HG03066 (cell line): ENCODE measurements at regions not wholly inside any gene's neighbourhood (a gene's known extent, or its start where the extent isn't known, plus 50 kb on each side); places are given as distances from the start of the nearest gene placed in this dataset.

Source experiments
- ATAC-seq: cut with Tn5 transposase; IDR thresholded peaks from one replicate; pipeline ENCODE4 v1.9.1; 2021; ENCODE audit warnings: low read depth; ENCODE audit not compliant: unreplicated experiment

DNA sequence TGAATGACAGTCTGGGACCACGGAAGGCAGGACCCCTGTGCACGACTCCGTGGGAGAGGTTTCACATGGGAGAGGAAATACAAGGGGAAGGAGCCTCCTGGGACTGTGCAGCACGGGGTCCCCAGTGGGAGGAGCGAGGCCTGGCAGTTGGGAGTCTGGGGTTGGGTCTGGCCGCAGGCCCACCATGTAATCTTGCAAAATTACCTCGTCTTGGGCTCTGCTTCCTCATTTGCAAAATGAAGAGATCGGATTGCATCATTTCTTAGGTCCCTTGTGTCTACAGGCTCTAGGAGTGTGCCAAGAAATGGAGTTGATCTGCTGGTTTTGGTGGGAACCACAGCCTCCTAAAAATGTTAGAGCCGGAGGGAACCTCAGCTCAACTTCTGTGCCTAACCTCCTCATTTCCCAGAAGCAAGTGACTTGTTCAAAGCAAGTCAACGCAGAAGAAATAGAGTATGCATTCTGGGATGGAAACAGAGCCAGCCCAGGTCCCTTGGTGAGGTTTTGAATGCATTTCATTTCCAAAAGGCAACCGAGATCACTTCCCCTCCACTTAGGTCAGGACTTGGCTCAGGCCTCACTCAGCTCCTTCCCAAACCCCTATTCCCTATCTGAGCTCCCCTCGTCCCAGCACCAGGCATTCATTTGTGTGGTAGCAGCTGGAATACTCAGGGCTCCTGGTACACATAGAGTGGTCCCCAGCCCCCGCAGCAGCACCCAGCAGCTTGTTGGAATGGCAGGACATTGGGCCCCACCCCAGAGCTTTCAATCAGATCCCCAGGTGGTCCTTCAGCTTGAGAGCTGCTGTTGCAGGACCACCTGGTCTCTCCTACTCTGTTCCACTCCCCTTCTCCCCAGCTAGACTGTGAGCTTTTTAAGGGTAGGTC is 267.7 kb downstream of the XXYLT1 start:
- ATAC-seq: no peak

GRCh38 chr3:195003893-195004289 is 267.1 kb downstream of the XXYLT1 start:
- no peak for ATAC-seq

DNA sequence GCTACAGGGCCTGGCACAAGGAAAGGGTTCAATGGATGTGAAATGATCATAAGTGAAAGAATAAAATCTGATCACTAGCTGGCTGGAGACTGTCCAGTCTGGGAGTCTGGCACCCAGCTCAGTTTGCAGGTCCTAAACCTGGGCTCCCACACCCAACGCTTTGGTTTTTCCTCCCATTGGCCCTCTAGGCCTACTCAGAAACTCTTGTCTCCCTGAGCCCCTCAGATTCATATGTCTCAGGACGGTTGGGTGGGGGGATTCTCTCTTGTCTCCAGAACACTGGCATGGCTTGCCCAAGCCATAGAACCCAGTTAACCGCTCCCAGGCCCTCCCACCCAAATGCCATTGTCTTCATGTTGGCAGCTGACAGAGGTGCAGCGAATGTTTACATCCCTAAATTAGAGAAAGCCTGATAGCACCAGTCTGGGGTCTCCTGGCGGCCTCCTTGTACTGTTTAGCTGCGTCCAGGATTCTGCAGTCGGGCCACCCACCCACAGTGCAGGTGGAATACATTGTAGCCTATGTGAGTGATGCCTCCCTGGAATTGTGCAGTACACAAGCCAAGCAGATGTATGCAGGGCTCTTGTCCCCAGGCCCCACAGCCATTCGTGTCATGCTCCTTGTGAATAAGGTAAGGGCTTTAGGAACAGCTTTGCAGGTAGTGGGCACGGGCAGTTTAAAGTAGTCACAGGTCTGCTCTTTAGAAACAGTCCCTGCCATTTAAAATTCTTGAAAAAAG is 266.3 kb downstream of the XXYLT1 start:
- no peak for ATAC-seq

DNA sequence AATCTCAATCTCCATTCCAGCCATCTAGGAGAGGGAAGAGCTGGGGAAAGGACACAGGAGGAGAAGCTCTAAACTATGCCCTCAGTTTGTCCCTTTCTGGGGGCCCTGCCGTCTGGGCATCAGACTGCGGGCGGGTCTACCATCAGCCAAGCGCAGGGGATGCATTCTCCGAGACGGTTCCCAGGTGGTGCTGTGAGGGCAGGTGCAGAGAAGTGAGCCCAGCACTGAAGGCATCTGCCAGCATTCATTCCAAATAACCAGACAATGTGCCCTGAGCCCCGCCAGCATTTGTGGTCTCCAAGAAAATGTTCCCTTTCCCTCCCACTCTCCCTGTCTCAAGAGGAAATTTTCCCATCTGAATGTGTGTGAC is 265.7 kb downstream of the XXYLT1 start:
- no peak for ATAC-seq

DNA sequence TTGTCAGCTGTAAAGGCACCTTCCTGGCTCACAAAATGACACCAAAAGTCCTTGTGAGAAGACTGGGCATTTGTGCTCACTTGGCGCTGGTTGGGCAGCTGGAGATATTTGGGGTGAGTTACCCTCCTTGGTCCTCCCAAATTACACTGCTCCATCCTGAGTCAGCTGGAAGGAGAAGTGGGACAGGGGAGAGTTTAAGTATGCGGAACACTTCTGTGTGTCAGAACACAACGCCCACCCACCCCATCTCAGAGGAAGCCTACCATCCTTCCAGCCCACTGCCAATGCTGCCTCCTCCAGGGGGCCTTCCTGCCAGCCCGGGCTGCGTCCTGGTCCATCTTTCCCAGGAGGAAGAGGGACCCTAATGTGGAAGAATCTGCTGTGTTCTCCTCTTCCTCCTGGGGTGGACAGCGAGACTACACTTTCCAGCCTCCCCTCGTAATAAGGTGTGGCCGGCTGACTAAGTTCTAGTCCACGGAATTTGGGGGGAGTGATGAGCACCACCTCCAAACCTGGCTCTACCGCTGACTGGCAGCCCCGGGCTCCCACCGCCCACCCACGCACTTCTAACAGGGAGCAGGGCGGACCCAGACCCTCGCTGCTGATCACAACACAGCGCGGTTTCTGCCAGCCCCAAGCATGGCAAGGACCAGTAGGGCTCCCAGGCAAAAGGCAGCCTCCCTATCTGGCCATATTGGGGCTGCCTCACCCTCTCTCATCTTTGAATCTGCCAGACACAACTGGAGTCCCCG is 265.0 kb downstream of the XXYLT1 start:
- ATAC-seq: no peak

DNA sequence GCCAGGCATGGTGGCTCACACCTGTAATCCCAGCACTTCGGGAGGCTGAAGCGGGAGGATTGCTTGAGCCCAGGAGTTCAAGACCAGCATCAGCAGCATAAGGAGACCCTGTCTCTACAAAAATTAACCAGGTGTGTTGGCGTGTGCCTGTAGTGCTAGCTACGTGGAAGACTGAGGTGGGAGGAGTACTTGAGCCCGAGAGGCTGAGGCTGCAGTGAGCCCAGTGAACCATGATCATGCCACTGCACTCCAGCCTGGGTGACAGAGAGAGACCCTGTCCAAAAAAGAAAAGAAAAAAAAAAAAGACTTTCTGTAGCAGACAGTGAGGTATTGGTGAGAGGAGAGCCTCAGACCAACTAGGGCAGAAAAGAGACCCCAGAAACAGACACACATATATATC is 263.8 kb downstream of the XXYLT1 start:
- no peak for ATAC-seq

DNA sequence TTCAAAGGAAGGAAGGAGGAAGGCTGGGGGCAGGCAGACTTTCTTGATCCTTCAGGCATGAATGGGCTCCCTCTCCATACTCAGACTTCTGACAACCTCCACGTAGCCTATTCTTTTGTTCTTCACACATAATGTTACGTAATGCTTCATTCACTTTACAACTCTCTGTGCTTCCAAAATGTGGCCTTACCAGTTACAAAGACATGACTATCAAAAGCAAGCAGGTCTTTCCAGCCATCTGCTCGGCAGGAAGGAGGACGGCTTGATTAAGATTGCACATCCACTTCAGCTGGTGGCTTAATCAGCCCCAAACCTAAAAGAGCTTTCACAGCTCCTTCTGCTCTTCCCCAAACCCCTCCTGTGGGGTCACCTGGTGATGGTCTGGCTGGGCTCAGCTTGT is 263.2 kb downstream of the XXYLT1 start:
- ATAC-seq: no peak

GRCh38 chr3:195008816-195009215 is 262.1 kb downstream of the XXYLT1 start:
- no peak for ATAC-seq

GRCh38 chr3:195009616-195010015 is 261.3 kb downstream of the XXYLT1 start:
- no peak for ATAC-seq

GRCh38 chr3:195010551-195011100 is 260.3 kb downstream of the XXYLT1 start:
- ATAC-seq: no peak

DNA sequence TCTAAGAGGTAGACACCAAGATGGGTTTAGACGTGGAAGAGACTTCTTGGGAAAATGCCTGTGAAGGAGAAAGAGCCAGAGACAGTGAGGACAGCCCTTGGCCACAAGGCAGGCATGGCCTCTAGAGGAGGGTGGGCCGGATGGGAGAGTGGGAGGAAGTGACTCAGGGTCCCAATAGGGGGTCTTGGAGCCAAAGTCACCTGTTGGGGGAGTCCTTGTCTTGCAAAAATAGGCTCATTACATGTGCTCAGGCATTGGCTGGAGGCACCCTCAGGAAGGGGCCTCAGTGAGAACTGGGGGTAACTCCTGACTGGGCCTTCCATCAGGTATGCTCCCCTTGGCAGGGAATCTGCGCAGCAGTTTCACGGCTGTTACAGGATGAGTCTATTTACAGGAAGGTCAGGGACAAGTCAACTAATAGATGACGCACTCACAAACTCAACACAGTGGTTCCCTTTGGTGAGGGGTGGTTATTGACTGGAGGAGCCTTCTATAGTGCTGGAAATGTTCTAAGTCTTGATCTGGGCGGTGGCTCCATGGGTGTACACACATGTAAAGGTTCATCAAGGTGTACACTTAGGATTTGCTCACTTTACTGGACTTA is 259.6 kb downstream of the XXYLT1 start:
- ATAC-seq: no peak

DNA sequence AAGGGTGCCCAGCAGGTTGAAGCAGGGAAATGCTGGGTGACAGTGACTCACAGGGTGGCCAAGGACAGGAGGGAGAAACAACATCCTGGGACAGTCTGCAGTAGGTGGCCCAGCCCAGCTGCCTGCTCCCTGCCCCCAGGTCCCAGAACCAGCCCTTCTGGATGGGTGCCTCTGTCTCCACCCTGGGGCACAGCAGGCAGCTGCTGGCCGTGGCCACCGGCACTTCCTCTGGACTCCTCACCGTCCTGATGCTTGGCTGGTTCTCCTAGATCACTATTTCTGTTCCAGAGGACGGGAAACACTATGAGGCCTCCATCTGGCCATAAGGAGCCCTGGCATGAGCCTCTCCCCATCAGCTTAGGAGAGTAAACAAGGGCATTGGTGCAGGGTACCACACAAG is 258.9 kb downstream of the XXYLT1 start:
- no peak for ATAC-seq

DNA sequence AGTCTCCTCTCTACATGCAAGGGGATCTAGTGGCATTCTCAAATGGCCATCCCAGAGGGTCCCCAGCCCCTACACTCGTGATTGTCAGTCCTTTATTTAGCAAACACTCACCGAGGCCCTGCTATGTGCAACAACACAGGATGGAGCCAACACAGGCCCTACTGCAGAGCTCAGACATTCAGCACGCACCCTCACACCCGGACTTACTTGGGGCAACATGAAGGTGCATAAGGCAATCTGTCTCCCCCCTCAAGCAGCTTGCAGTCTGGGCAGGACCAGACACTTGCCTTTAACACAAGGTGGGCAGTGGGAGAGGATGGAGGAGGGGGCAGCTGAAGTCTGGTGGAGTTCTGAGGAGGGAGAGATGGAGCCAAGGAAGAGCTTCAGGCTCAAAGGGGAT is 258.4 kb downstream of the XXYLT1 start:
- ATAC-seq: no peak

DNA sequence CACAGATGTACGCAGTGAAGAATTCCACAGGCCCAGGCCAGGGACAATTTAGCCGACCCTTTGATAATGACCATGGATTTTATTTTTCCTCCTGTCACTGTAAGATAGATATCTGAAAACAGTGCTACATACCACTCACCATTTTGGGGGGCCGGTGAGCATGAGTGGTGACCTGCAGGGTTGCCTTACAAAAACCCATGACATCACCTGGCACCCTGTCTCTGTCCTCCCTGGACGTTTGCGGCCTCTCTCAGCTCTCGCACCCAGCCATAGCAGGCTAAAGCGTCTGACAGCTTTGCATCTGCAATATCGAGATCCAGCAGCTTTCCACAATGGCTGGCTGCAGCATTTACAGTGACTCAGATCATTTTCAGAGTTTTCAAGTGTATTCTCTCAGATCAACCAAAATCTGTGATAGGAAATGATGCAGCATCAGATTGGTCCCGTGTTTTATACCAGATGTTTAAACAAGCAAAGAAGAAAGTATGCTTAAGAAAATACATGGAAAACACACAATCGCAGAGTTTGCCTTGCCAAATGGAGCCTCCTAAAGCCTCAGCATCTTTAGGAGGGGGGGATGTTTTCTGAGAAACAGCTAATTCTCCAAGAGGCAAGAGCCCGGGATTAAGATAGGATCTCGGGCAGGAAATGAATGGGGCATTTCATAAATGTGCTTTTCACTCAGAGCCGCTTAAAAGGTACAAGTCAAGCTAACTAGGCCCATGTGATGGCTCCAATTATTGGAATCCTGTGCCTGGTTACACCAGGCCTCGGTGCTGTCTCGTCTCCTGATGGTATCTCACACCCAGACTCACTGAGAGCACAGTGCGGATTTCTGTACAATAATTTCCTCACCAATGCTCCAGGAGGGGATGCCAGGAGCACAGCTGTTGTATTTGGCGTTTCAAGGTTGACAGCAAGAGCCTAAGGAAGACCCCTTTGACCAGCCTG is 257.3 kb downstream of the XXYLT1 start:
- ATAC-seq: no peak

- ATAC-seq: no peak
Observed at GRCh38 chr3:195015021-195015420, 255.9 kb downstream of the XXYLT1 start.

DNA sequence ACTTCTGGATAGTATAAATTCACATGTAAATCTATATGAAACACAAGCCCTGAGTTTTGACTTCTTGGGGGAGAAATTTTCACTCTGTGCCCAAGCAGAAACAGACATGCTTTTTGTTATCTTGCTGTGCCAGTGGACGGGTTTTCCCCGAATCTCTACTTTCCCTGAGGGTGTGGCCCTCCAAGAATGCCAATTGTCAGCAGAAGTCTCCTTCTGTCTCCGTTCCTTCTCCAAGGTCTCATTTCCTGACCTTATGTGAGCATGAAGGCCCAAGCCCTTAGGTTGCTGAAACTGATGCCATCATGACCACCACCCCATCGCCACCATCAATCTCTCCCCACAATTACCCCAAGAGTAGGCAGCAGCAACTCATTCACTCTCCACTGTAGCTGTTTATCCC is 253.8 kb downstream of the XXYLT1 start:
- ATAC-seq: no peak
